OCI-LY1 (cell line): ENCODE measurements at regions not wholly inside any gene's neighbourhood (a gene's known extent, or its start where the extent isn't known, plus 50 kb on each side); places are given as distances from the start of the nearest gene placed in this dataset.

Source experiments
- CTCF ChIP-seq: fragments of 200-600 bp; sonication (generic), shearing (Covaris generic); IDR thresholded peaks from 2 replicates; pipeline ENCODE4 v1.5.1; 2017; ENCODE audit warnings: mild to moderate bottlenecking, antibody characterized with exemption, low read length, moderate library complexity, mixed read lengths
- EZH2 ChIP-seq: fragments of 200-600 bp; sonication (generic), shearing (Covaris generic); IDR thresholded peaks from 2 replicates; pipeline ENCODE4 v1.8.0; 2017; ENCODE audit warnings: borderline replicate concordance, mixed run types, mild to moderate bottlenecking, antibody characterized with exemption, low read length, moderate library complexity, mixed read lengths

- TF ChIP-seq CTCF (no peak), EZH2 (no peak)
Measured at GRCh38 chr12:77349689-77350370, 284.5 kb upstream of the E2F7 start.
